ENCODE measurements at regions not wholly inside any gene's neighbourhood (a gene's known extent, or its start where the extent isn't known, plus 50 kb on each side); places are given as distances from the start of the nearest gene placed in this dataset.
A peak's percentile ranks its signal among the peaks of the same experiment; 100 is the strongest.

DNA sequence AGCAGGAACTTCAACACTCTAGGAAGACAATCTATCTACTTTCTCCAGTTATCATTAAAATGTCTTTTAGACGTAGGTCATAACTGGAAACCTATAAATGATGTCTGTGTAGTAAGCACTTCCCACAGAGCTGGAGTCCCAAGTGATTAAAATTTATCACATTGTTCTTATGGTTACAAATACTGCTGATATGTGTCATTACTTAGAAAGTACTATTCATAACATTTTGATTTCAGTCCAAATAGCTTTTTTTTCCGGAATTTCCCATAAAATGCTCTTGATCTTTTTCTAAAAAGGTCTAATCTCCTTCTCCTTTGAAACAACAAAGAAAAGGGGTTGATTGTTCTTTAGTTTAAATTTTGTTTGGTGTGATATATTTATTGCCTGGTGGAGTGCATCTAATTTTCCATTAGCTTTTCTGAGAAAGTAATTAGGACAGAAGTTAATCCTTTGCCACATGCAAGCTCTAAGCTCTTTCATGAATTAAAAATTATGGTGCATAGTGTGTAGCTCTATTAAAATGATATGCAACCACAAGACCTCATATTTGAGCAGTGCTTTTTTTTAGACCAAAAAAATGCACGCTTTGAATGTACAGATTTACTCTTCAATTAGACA lies 132.7 kb upstream of the TCF21 start:
- TF ChIP-seq, protein P1, sequence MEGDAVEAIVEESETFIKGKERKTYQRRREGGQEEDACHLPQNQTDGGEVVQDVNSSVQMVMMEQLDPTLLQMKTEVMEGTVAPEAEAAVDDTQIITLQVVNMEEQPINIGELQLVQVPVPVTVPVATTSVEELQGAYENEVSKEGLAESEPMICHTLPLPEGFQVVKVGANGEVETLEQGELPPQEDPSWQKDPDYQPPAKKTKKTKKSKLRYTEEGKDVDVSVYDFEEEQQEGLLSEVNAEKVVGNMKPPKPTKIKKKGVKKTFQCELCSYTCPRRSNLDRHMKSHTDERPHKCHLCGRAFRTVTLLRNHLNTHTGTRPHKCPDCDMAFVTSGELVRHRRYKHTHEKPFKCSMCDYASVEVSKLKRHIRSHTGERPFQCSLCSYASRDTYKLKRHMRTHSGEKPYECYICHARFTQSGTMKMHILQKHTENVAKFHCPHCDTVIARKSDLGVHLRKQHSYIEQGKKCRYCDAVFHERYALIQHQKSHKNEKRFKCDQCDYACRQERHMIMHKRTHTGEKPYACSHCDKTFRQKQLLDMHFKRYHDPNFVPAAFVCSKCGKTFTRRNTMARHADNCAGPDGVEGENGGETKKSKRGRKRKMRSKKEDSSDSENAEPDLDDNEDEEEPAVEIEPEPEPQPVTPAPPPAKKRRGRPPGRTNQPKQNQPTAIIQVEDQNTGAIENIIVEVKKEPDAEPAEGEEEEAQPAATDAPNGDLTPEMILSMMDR (IDR thresholded peaks at IDR 0.05), result no peak
- Histone ChIP-seq H3K4me3 (no peak overlapping the region), H3K27ac (peak overlapping the region; percentile 19 to 62)
- no peak for DNase-seq (ENCODE audit: low spot score)

DNA sequence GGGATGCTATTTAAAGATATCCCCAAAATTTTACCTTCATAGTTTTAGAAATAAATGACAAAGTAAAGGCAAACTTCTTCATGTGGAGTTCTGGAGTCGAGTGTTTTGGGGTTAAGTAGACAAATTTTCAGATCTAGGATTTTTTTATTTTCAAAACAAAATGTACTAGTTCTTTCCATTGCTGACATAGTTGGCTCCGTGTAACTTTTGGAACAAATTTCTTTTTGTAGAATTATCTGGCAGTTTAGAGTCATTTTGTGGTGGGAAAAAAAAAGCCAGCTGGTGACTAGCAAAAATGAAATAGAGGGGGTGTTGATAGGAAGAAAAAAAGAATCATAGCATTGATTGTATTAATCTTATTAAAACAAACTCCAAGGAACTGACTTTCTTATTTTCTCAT lies 131.6 kb upstream of the TCF21 start:
- H3K27ac ChIP-seq, result peak overlapping the region in 1 of 2 donors; percentile 62
- DNase-seq (ENCODE audit: low spot score), result no peak
- no peak overlapping the region for H3K4me3 ChIP-seq
- TF ChIP-seq, protein P1 (IDR thresholded peaks at IDR 0.05), result no peak

DNA sequence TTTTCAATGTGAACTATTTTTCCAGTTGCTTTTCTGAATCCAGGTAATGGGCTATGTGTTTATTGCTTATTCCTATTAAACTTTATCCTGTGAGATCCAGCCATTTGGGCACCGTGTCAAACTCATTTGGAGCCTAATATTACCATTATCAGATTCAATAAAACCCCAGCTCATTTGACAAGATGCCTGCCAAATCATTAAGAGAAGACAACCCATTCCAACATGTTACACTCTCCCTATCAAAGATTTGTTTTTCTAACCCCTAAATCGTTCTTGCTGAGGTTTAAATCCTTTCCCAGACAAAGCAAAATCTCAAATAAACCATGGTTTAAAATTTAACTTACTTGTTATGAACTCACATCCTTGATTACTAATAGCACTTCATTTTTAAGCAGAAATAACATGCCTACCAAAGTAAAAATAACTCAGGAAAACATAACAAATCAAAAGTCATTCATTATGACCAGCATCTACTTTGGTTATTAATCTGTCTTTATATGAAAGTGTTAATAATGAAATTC lies 130.0 kb upstream of the TCF21 start:
- Histone ChIP-seq H3K4me3 (no peak overlapping the region), H3K27ac (peak overlapping the region in 1 of 2 donors; percentile 19)
- DNase-seq (ENCODE audit: low spot score), result no peak
- TF ChIP-seq, protein P1 (IDR thresholded peaks at IDR 0.05), result no peak

DNA sequence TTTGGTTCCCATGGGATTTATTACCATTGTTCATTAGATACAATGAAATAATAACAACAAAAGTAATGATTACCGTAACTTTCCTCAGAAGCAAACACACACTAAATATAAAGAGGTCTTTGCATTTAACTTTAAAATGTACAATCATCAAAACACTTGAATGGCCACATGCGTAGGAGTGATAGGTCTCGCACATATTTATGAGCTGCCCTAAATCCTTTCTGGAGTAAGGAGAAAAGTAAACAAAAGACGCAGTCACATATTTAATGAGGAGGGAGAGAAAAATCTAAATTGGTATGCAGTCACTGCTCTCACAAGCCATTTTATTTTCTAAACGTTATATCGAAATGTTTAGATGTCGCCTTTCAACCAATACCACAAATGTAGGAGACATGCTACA lies 129.4 kb upstream of the TCF21 start:
- Histone ChIP-seq H3K27ac (no peak overlapping the region), H3K4me3 (no peak overlapping the region)
- no peak for DNase-seq (ENCODE audit: low spot score)

DNA sequence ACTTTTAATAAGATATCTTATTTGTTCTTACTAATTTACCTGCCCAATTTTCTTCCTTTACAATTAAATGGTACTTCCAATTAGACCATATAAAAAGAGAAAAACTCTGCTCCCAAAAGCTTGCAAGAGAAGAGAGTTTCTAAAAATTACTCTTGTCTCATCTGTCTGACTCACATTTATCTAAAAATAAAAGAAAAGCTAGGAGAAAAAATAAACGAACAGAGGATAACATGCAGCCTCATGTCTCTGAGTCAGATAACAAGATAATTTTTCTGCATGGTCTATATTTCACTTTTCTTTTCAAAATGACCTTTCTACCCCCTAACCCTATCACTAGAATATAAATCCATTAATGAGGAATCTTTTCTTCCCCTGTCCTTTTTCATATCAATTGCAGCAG lies 127.2 kb upstream of the TCF21 start:
- TF ChIP-seq, protein P1 (IDR thresholded peaks at IDR 0.05), result no peak
- H3K27ac ChIP-seq, result peak overlapping the region; percentile 60 to 71
- no peak overlapping the region for H3K4me3 ChIP-seq
- no peak for DNase-seq (ENCODE audit: low spot score)

More for the DNA sequence above, 129.4 kb upstream of the TCF21 start:
- TF ChIP-seq, protein P1 (IDR thresholded peaks at IDR 0.05), result no peak

DNA sequence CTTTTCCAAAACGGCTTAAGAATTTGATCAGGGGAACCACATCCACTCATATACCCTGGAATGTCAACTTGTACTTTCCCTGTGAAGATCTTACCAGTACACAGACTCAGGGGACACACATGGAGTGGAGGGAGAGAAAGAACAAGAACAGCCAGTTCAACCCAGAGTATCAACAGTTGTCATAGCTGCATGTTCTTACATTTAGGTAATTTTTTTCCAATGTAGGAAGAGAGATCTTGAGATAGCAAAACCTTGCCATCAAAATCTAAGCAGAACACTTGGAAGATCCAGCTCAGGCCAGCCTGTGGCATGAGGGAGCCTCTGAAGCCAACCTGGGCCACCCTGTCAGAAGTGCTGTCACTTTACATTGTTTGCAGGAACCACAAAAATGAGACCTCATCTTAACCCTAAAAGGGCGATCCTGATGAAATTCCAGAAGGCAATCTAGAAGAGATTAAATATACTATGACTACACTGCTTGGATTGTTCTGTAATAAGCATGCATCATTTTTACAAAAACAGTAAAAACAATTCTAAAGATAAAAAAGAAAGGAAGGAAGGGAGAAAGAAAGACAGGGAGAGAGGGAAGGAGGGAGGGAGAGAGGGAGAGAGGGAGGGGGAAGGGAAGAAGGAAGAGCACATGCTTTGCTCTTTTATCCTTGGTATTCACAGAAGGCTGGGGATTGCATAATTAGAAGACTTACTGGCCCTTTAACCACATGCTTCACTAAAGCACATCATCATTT lies 124.7 kb upstream of the TCF21 start:
- no peak for DNase-seq (ENCODE audit: low spot score)
- Histone ChIP-seq H3K4me3 (no peak overlapping the region), H3K27ac (peak overlapping the region; percentile 56 to 78)
- TF ChIP-seq, protein P1 (IDR thresholded peaks at IDR 0.05), result no peak

Data from coronary artery (tissue), 2 donors.